AML-193 (cell line): ENCODE measurements at regions not wholly inside any gene's neighbourhood (a gene's known extent, or its start where the extent isn't known, plus 50 kb on each side); places are given as distances from the start of the nearest gene placed in this dataset.
"Not testable (repeated sequence)": the region's sequence is repeated elsewhere in the genome, so short reads cannot be mapped to it uniquely, and the experiment has no call there.

Experiments used
- DNase-seq, 2 experiments: peaks; one replicate each; lab custom pipeline; 2025; lab: John Stamatoyannopoulos, UW

DNA sequence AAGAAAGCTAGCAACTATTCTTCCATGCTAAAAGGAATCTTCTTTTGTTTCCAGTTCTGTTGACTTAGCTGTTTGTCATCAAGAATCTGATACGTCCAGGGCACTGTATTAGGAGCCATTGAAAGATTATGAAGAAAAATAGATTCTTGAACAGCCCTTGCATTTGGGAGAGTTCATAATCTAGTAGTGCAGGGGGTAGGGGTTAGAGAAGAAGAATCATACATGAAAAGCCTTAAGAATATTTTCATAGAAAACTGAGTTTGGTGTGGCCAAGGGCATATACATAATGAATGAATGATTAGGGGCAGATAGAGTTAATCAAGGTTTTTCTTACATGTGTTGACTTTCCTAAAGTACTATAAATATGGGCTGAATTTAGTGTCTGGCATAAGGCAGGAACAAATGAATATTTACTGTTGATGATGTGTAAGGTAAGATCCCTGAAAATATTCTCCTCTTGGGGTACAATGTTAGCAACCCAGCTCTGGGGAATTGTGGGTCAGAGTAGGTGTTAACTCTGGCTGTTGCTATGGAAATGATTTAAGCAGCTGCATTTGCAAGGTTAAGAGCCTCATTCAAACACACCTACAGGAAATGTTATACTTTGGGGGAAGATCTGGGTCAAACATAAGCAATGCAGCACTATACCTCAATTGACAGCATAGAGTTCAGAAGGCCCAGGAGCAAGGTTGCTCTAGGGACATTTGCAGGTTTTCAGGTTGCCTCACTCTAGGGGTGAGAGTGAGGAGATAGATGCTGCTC is 667.3 kb upstream of the CITED2 start:
- DNase-seq, result no peak

DNA sequence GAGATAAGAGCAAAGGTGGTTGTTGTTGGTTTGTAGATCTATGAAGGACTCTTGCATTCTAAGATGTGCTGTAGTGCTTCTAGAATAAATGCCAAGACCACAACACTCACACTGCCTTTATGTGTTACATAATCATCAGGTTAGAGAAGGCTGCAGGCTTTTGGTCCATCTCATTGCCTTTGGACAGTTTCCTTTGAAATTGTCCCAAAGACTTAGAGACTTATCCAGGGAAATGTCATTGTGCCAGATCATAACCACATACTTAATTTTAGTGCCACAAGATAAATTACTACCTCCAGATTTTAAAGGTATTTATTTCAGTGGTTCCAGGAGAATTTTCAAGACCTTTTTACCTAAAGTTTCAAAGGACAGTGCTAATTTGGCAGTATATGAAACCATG is 666.6 kb upstream of the CITED2 start:
- no peak for DNase-seq

DNA sequence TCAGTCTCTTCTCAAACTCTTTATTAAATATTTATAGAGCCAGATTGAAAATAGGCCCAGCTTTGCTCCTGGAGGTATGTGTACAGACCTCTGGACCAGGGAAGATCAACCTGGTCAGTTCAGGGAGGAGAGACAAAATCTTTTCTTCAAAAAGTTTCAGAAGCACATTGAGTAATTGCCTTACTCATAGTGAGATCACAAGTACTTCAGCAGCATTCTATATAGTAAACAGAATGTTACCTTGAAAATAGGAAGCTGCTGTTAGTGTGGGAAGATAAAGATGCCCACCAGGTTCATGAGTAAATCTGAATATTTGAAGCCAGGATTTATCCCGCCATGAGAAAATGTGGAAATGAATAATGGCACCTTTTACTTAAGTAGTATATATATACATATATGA is 665.9 kb upstream of the CITED2 start:
- no peak for DNase-seq

DNA sequence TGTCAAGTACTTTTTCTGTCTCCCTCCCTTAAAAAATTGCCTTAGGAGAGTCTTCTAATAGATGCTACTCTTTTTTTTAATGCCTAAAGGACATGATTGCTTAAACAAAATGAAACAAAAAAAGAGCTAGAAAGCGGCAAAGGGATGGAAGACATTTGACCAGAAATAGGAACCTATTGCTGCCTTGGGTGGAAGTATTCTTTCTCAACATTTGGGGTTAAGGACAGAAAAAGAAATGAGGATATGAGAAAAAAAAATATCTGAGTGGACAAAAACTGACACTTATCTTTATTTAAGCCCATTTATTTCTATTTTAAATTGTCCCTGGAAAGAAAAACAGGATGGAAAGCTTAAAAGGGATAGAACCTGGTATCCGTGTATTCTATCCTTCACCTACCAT is 664.9 kb upstream of the CITED2 start:
- peak; percentile 80 to 87 for DNase-seq

DNA sequence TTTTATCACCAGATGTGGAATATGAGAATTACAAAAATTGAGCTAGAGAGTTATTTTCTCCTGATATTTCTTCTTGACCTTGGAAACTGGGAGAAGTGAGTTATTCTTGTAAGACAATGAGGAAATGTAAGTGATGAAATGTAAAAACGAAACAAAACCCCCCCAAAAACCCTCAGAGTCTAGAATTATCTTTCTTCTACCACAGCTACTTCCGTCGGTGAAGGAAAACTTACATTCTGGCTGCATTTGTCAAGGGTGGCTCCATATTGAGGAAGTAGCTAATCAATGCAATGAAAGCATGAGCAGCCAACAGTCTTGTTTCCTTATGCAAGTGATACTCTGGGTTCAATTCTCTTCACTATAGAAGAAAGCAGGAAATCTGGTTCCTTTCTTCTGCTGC is 661.7 kb upstream of the CITED2 start:
- no peak for DNase-seq

DNA sequence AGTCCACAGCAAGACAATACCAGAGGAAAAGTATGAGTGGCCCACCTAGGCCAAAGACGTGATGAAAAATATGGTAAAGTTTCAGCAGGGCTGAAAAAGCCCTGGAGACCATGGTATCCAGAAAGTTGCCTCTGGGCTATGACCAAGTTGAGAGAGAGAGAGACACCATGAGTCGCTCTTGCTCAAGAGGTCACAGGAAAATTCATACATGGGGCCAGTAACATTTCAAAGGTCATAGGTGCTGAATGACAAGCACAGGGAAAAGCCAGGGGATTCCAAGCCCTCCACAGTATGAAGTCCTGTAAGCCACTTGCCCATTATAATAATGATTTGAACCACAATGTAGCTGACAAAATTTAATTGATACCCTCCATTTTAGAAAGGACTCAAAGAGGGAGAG is 657.7 kb upstream of the CITED2 start:
- DNase-seq, result no peak

DNA sequence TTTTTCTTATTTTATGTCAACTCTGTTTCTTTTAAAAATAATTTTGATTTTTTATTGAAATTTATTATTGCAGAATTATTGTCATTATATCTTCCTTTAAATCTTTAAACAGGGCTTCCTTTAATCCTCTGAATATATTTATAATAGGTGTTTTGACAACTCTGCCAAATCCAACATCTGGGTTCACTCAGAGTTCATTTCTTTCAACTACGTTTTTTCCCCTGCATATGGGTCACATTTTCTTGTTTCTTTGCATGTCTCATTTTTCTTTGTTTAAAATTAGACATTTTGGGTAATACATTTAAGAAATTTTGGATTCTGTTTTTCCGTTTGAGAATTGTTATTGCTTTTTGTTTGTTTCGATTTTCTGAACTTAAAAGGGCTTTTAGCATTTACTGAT is 655.1 kb upstream of the CITED2 start:
- DNase-seq, result no peak

DNA sequence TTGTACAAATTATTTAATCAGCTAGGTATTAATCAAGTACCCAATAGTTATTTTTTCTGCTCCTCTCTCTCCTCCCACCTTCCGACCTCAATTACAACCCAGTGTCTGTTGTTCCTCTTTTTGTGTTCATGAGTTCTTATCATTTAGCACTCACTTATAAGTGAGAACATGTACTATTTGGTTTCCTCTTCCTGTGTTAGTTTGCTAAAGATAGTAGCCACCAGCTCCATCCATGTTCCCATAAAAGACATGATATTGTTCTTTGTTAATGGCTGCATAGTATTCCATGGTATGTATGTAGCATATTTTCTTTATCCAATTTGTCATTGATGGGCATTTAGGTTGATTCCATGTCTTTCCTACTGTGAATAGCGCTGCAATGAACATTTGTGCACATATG is 652.8 kb upstream of the CITED2 start:
- no peak for DNase-seq

DNA sequence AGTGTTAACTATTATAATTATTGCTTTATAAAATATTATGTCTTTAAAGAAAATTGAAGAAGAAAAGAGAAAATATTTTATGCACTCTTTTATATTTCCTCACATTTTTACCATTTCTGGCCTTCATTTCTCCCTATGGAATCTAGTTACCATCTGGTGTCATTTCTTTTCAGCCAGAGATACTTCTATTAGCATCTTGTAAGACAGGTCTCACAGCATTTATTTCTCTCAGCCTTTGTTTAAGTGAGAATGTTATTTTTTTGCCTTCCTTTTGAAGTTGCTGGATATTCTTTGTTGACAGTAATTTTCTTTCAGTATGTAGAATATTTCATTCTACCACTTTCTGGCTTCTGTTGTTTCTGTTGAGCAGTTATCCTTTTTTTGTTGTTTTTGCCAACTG is 652.1 kb upstream of the CITED2 start:
- DNase-seq, result no peak

DNA sequence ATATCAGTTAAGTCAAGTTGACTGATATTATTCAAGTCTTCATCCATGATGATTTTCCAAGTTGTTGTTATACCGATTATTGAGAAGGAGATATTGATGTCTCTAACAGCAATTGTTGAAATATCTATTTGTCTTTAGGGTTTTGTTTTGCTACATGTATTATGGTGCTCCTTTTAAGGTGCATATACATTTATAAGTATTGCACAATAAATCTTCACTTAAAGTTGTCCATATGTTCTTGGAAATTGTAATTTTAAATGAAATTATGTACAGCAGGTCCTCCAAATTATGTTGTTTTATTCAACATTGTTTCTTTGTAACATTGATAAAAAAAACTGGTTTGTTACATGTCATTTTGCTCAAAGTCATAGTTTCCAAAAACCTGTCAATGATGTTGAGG is 650.7 kb upstream of the CITED2 start:
- no peak for DNase-seq

DNA sequence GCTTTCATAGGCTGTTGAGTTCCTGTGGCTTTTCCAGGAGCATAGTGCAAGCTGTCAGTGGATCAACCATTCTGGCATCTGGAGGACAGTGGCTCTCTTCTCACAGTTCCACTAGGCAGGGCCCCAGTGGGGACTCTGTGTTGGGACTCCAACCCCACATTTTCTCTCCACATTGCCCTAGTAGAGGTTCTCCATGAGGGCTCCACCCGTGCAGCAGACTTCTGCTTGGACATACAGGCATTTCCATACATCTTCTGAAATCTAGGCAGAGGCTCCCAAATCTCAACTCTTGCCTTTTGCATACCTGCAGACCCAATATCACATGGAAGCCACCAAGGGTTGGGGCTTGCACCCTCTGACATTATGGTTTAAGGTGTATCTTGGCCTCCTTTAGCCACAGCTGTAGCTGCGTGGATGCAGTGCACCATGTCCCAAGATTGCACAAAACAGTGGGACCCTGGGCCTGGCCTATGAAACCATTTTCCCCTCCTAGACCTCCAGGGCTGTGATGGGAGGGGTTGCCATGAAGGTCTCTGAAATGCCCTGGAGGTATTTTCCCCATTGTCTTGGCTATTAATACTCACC is 645.9 kb upstream of the CITED2 start:
- DNase-seq, result no peak

DNA sequence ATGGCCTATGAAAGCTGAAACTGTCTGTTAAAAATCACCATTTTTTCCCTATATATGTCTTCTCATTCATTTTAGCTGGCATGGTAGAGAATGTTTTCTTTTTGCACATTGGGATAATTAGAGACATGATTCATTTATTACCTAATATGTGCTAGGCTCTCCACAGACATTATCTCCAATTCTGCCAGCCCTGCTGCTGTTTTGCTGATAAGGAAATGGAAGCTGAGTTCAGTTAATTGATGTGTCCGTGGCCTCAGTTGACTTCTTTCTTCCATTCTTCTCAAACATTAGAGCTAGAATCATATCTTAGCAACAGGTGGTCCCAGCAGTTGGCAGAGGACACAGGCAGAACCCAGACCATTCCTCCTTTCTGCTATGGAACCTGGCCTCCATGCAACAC is 644.1 kb upstream of the CITED2 start:
- no peak for DNase-seq

DNA sequence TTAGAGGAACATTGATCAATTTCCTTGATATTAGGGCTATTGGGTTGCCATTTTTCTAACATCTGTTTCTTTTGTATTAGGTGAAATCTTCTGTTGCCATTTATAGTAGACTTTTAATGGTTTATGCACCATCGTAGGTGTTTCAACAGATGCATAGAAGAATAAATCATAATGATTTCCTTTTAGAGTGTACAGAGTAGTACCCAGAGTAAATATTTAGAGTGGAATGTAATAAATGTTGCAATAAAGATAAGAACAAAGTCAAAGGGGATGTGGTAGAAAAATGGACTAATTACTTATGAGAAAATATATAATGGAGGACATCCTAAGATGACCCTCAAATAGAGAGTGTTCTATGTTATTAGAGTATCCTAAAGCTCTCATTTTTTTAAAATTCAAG is 643.0 kb upstream of the CITED2 start:
- DNase-seq, result no peak

DNA sequence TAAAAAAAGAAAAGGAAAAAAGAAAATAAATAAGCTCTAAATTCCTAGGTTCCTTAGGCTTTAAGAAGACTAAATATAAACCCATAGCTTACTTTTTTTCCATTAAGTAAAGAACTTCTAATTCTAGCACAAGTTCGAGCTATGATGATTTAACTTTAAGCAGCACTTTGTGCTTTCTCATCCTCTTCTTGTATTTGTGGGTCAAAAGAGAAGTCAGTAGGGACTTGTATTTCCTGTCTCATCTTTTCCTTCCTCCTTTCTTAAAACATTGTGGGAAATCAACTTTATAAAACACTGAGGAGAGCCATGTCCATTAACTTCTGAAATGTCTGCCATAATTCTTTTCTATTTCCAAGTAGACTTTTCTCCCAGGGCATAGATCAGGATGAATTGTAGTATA is 637.7 kb upstream of the CITED2 start:
- peak; percentile 54 to 59 for DNase-seq

DNA sequence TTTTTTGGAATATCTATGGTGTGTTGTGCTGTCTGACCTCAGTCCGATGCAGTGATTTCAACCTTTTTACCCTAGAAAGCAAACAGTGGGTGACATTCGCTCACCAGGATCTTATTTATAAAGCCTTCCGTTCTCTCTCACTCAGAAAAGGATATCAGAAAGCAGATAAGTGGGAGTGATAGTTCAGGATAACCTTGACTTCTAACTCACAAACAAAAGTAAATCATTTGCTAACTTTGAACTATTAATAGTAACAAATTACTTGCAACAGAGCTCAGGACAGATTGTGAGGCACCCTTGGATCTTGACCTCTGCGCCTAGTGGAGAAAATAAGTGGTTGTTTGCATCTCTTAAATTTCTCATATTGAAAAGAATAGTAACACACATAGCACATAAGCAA is 637.1 kb upstream of the CITED2 start:
- no peak for DNase-seq

DNA sequence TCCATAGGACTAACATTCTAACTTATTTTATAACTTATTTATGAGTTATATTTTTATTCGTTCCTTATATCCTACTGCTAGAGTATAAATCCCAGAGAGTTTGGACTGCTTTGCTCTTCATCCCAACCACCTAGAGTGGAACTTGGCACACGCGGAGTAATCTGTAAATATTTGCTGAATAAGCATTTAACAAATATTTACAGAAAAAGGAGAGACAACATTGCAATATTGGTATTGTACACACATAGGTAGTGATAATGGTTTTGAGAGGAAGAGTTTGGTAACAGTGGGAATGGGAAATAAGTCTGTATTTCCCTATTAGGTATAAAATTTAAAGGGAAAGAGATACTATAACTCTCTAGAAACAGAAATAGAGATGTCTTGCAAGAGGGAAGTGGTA is 634.8 kb upstream of the CITED2 start:
- no peak for DNase-seq

DNA sequence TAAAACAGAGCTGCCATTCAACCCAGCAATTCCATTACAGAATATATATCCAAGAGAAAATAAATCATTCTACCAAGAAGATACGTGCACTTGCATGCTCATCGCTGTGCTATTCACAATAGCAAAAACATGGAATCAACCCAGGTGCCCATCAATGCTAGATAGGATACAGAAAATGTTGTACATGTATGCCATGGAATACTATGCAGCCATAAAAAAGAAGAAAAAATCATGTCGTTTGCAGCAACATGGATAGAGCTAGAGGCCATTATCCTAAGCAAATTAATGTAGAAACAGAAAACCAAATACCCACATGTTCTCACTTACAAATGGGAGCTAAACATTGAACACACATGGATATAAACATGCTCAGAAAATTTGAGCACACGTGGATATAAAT is 633.1 kb upstream of the CITED2 start:
- DNase-seq, result no peak

DNA sequence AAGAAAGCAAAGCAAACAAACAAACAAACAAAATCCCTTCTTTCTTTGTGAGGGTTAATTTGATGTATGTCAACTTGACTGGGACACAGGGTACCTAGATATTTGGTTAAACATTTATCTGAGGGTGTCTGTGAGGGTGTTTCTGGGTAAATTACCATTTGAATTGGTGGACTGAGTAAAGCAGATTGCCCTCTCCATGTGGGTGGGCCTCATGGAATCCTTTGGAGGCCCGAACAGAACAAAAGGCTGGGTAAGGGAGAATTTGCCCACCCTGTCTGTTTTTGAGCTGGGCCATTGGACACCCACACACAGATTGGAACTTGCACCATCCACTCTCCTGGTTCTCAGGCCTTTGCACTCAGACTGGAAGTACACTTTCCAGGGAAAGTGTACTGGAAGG is 628.8 kb upstream of the CITED2 start:
- no peak for DNase-seq

DNA sequence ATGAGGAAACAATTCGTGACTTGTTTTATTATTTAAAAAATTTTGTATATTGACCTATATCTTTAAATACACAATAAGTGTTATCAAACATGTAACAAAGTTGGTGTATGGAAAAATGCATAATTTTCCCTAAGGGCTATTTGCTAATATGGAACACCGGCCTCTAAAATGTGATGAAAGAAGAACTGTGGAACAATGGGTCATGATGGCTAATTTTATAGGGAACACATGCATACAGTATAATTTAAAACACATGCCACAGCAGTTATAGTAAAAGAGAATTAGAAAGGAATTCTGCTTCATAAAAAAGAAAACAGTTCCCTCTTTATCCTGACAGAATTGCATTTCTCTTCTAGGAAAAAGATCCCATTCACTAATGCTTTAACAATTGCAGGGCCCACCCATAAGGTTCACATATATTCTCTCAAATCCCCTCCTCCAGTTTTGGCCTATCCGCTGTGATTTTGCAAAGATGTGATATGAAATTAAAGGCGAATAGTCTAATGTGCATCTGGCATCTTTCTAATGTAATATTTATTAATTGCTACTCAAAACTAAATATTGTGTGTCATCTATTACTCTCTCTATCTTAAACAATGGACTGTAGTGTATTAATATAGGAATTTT is 628.1 kb upstream of the CITED2 start:
- no peak for DNase-seq

DNA sequence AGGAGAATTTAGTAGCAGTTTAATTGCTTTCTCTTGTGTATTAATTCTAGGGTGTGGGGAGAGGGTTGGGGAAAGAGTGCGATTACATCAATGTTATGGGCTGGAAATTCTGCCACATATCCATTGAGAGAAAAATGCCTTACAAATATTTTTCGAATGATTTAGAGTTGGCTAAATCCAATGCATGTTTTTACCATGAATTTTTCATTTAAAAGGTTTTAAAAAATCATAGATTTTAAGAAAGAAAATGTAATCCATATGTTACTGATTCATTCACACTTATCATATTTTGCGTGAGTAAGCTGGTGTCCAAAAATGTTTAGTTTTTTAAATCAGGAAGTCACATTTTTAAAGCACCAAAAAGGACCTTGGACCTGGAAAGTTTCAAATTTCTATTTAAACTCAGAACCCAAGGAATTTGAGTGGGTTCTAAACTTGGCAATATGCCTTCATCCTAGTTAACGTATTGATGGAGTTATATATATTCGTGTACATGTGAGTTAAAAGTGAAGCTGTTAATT is 627.4 kb upstream of the CITED2 start:
- DNase-seq, result no peak

DNA sequence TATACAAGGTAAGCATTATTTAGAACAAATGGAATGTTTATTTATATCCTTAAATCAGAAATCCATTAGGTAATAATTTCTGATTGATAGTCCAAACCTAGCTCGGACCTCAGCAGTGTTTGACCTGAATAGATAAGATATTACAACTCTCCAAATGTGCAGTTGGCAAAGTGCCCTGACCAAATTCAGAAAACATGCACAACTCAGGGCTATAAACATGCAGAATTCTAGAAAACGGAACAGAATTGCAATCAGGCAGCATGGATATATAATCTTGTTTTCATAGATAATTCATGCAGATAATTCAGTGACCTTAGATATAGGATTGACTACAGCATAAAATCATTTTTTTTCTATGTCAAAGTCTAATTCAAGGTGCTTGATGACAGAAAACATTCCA is 626.6 kb upstream of the CITED2 start:
- DNase-seq, result no peak

DNA sequence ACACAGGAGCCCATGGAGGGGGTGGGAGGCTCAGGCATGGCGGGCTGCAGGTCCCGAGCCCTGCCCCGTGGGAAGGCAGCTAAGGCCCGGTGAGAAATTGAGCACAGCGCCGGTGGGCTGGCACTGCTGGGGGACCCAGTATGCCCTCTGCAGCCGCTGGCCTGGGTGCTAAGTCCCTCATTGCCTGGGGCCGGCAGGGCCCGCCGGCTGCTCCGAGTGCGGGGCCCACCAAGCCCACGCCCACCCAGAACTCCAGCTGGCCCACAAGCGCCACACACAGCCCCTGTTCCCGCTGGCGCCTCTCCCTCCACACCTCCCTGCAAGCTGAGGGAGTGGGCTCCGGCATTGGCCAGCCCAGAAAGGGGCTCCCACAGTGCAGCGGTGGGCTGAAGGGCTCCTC is 625.2 kb upstream of the CITED2 start:
- DNase-seq, result not testable (repeated sequence)

DNA sequence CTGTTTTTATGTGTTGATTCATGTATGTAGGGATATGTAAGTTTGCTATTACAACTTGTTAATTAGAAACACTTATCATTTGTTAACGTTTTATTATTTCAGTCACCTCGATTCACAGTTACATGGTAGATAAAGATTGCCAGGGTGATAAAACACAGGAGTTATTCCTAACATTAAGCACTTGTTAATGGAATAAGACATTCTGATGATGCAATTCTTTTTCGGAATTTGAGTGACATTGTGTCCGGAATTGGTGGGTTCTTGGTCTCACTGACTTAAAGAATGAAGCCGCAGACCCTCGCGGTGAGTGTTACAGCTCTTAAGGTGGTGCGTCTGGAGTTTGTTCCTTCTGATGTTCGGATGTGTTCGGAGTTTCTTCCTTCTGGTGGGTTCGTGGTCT is 624.0 kb upstream of the CITED2 start:
- DNase-seq, result not testable (repeated sequence)
